Esophagus squamous epithelium (tissue), 4 donors: ENCODE measurements at regions not wholly inside any gene's neighbourhood (a gene's known extent, or its start where the extent isn't known, plus 50 kb on each side); places are given as distances from the start of the nearest gene placed in this dataset.

Experiments
- CTCF ChIP-seq, 6 experiments: fragments of 450-650 bp in 4 of 6; fragments of 200-600 bp in 2 of 6; sonication (generic) in 2 of 6; IDR thresholded peaks; one replicate each; pipeline ENCODE4 v1.5.1; 2016 to 2019; ENCODE audit warnings: antibody characterized with exemption in 6 of 6, mild to moderate bottlenecking in 4 of 6, moderate library complexity in 4 of 6
- POLR2A ChIP-seq, 4 donors: fragments of 450-650 bp; IDR thresholded peaks; one replicate each; pipeline ENCODE4 v1.6.1; 2017; ENCODE audit warnings: antibody characterized with exemption in 4 of 4, mild to moderate bottlenecking in 4 of 4, moderate library complexity in 3 of 4

- TF ChIP-seq CTCF (IDR thresholded peaks at IDR 0.05) (no peak), POLR2A (IDR thresholded peaks at IDR 0.05) (no peak)
These were observed 233.0 kb upstream of the FAM83B start for GRCh38 chr6:54613596-54613995.
